ENCODE measurements at regions not wholly inside any gene's neighbourhood (a gene's known extent, or its start where the extent isn't known, plus 50 kb on each side); places are given as distances from the start of the nearest gene placed in this dataset.

DNA sequence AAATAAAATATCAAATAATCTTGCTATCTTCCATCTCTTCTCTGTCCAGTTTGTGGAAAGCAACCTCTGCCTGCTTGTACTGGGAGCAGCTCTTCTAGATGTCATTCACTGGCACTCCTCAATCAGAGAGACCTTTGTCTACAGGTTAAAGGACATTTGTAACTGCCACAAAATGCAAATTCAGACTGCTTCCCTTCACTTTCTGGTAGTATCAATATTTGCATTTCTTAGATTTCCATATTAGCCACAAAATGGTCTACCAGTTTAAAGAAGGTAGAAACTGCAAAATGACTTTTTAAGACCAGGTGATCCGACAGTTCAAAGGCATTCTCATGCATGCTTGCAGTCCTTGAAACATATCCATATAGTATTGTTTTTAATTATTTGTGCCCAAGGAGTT is 51.7 kb upstream of the RCN1 start:
- DNase-seq: no peak

DNA sequence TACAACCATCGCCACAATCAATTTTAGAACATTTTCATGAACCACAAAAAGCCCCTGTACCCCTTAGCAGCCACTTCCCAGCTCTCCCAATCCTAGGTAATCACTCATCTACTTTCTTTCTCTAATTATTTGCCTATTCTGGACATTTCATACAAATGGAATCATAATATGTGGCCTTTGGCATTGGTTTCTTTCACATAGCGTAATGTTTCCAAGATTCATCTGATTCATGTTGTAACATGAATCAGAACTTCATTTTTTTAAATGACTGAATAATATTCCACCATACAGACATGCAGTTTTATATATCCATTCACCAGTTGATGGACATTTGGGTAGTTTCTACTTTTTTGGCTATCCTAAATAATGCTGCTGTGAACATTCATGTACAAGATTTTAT is 56.2 kb upstream of the RCN1 start:
- DNase-seq: no peak

DNA sequence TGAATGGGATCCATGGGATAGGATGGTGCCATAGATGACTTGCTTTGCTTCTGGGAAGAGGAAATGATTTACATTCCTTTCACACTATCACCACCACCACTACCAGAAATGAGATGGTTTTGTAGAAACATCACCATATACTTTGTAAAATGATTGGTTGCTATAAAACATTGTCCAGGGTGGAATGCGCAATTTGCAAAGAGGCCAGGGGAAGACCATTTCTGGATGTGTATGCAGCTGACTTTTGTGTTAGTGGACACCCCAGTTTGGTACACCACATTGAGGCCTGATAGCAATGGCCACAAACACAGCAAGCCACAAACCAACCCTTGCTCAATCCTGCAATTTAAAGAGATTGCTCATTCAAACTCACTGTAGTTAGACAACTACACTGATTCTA is 56.7 kb upstream of the RCN1 start:
- DNase-seq: no peak

DNA sequence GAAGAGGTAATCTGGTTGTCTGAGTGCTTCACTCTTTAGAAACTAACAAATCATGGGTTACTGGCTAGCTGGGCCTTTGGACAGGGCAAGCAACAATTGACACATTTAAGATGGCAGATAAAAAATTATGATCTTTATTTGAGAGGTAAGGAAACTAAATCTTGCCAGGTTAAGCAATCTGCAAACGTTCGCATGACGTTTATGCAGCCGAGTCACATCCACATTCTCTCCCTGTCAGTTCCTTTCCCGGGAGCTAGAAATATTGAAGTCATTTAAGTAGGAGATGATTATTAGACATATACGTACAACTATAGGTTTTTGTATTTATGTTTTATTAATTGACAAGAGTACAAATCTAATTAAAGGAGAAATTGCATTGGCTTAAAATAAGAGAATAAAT is 57.4 kb upstream of the RCN1 start:
- DNase-seq: no peak

DNA sequence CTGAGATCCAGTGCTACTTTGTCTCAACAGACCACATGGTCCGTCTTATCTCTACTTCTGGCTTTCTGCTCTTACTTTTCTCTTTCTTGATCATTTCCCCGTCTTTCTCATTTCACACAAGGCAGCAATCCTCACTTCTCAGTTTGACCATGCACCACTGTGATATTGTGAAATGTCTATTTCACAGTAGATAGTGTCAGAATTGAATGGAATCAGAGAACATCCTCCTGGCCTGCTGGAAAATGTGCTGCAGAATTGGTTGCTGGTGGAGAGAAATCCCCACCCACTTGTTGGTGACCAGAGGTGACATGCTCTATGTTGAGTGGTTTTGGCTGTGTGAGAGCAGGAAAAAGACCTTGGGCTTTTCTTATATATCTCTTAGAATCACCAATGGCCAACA is 57.8 kb upstream of the RCN1 start:
- DNase-seq: no peak

DNA sequence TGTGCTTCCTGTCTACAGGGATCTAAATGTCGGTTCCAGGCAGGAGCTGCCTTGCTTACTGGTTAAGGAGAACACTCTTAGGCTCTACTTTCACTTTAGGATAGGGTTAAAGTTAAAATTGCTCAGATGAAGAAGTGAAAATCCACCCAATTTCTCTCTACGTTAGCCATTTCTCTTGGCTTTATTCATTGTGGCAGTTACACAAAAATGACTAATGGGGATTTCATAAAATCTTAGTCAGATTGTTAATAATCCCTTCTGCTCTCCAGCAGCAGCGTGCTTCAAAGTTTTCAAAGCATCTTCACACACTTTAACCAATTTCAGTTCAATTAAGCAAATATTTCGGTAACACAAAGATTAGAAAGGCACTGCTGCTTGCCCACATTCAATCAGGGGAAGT is 58.4 kb upstream of the RCN1 start:
- no peak for DNase-seq

DNA sequence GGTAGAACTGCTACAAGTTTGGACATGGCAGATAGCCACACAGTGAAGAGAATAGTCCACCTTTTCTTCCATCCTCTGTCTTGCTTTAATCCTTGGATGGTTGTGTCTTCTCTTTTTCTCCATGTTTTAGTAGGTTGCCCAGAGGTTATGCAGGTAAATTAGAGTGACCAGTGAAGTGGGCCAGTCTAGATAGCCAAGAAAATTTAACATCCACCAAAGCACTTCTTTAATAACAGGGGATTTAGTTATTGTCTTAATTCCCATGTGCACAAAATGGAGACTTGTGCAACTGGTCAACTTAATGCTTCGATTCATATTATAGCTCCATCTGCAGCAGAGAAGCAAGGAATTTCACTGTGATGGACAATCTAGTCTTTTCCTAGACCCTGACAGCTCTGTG is 58.8 kb upstream of the RCN1 start:
- no peak for DNase-seq

DNA sequence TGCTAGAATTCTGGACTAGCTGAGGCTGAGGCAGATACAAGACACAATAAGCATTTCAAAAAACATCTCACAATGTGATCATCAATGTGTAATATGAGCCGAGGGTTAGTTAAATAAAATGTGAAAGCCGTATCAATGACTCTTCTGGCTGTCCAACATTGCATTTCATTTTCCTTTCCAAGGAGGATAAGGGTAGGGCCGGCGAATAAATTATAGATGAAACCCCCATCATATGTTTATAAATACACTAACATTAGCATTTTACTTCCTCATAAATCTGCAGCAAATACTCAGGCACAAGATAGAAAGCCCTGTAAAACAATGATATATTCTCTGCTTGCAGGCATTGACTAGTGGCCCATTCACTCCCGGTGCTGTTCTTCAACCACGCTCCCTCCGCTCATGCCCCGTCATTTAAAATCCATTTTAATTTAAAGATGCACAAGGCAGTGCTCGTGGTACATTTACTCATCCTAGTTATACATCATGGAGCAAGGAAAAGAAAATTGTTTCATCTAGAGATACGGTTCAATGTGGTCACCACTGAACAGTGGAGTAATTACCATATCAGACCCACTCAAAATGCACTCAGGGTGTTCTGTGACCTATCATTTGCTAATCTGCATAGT is 59.9 kb upstream of the RCN1 start:
- DNase-seq: no peak

DNA sequence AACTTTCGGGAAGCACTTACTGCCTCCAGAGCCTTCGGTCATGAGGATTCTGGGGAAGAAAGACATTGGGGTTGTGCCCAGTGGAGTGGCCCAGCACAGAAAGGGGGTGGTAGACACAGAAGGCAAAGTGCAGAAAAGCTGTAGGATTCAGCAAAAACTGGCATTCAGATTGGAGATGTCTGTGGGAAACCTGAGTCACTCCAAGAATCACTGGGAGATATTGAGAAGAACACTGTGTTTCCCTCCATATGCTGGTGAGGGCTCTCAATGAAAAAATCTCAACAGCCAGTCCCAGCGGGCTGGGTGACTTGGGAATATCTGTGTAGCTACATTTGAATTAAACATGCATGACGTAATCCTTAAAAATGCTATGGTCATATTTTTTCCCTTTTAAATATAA is 61.2 kb upstream of the RCN1 start:
- DNase-seq: peak in 4 of 14 donors; percentile 2 to 61 (median 11)

DNA sequence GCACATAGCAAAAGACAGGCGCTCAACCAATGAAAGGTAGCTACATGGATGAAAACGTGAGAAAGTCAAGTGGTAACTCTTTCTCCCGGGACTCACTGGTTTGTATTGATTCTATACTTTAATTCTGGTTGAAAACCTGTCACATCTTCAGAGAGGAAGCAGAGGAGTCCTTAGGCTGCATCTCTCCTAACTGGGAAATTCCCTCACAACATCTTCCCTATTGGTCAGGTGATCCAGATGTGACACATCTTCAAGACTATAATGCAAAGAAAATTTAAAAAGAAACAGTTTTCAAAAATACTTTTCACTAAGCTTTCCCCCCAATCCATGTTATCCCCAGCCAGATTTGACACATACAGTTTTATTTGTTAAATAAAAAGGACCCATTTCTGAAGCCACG is 62.7 kb upstream of the RCN1 start:
- DNase-seq: no peak

DNA sequence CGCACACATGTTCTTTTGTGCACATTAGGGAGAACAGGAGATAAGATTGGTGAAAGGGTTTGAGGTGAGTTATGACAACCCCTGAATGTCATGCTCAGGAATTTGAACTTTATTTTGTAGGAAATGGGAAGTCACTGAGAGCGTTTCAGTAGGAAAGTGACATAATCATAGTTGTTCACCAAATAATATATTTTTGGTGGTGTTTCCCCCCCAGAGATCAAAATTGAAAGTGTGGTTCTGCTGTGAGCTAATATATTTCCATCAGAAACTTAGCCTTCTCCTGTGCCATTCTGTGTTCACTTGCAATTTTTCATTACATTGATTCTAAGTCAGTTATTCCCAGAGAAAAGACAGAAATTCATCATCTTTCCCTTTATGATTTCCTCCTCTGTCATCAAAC is 64.1 kb upstream of the RCN1 start:
- DNase-seq: no peak

DNA sequence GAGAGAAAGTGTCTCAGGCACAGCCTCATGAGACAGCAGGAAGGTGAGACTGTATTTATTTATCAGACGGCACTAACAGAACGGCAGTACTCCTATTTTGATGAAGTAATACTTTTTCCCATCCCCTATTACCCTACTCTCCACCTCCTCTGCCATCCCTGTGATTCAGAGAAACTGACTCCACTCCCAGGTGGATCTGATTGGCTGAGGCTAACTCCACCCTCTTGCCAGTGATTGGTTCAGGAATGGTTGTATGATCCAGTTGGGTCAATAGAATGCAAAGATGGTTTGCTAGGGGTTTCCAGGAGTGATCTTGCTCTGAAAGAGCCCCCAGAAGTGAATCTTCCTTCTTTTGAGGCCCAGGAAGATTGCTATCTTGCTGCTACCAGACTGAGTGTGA is 65.9 kb upstream of the RCN1 start:
- no peak for DNase-seq

DNA sequence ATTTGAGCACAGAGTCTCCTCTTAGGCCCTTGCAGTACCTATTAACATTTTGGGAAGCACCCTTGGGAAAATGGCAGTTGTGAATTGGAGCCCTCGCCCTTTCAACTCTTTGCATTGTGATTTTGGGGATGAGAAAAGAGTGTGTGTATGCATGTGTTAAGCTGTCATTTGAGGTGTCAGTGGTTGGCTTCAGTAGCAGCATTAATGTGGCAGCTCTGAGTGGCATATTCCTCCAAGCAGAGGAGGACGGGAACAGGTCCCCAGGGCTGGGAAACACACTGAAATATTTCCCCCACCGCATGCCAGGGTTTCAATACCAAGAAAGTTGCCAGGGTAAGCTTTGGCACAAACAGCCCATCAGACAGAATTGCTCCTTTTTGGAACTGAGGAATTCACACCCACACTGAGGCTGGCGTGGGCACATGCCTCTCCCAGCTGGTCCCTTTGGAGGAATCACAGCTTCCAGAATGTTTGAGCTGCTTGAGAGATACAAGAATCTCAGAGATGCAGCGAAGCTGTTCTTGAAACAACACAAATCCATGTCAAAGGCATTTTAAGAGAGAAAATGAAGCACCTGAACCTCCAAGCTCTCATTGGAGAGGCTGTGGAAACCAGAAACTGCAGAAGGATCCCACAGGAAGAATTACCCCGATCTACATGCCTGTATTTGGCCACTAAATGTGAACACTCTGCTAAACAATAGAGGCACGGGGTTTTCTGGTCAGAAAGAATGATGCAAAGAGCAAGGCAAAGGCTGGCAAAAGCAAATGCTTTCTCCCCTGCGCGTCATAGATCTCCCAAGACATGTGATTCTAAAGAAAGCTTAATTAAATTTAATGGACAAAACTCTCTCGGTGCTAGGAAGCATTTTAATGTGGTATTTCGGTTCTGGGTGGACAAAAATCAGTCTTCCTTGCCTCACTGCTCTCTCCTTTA is 67.2 kb upstream of the RCN1 start:
- DNase-seq: peak in 5 of 14 donors; percentile 13 to 77 (median 40)

DNA sequence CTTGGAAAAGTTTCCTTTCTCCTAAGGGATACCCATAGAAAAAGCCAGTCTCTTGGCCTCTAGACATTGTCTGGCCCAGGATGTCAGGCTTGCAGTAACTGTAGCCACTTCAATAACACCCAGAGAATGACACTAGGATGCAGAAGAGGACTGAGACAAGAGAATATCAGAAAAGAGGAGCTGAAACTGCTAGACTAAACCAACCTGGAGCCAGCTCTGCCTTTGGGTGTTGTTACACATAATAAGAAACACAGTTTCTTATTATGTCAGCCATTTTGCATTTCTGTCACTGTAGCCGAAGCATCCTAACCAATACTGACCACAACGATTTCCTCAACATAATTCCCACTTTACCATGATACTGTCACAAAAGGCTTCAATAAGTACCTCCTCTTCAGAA is 72.2 kb upstream of the RCN1 start:
- no peak for DNase-seq

DNA sequence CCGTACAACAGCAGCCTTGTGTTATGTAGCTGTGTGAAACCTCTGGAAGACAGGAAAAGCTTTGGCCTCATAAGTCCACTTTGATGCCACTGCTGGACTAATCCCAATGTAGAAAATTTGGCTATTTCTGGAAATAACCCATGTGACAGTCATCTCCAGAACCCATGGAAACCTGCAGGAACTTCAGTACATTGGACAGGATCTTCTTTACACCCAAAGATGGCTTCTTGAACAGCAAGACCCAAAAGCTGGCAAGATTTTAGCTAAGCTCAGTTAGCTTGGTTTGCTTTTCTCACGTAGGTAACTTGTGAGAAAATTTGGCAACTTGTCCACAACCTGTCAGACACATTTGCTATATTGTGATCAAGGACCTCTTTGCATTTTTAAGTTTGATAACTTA is 74.8 kb upstream of the RCN1 start:
- DNase-seq: no peak

DNA sequence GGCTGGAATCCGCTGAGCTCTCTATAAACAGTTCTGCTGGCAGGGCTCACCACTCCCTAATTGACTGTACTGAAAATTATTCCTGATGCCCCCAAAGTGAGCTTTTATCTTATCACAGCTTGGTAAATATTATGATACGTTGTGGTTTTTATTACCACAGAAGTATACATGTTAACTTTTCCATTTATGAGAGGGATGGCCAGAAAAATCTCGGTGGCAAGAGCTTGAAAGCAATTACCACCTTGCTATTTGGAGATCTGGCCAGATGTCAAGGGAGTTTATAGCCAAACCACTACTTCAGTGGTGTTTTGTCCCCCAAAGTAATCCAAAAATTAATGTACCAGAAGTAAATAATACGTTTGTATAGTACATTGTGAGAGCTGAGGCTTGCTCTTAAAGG is 75.4 kb upstream of the RCN1 start:
- DNase-seq: no peak

DNA sequence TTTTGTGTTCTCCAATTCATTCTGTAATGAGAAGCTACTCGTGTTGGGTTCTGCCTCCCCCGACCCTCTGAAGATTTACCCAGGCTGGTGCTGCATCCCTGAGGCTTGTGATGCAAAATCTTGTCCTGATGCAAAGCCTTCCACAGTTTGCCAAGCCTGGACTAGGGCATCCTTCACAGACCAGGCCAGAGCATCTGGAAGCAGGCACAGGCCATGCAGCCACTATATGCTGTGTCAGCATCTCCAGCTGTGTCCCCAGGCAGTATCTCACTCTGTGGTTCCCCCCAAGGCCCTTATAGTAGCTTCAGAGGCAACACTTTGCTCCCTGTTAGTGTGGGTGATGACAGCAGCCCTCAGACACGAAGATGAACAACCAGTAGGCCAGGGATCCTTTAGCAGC is 77.3 kb upstream of the RCN1 start:
- no peak for DNase-seq

DNA sequence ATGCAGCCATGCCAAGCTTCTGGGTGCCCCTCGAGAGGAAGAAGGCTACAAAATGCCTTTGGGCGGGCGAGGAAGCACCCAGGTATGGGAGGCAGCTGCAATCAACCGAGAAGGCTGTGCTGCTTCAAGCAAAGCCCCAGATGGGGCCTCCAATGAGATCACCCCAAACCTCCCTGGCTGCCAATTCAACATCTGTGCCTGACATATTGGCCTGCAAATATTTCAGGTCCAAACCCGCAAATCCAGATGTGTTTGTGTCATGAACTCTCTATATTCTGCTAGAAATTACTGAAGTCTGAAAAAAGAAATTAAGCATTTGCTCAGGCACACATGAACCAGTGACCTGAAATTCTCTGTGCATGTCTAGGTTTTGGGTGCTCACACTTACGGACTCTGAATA is 78.8 kb upstream of the RCN1 start:
- no peak for DNase-seq

DNA sequence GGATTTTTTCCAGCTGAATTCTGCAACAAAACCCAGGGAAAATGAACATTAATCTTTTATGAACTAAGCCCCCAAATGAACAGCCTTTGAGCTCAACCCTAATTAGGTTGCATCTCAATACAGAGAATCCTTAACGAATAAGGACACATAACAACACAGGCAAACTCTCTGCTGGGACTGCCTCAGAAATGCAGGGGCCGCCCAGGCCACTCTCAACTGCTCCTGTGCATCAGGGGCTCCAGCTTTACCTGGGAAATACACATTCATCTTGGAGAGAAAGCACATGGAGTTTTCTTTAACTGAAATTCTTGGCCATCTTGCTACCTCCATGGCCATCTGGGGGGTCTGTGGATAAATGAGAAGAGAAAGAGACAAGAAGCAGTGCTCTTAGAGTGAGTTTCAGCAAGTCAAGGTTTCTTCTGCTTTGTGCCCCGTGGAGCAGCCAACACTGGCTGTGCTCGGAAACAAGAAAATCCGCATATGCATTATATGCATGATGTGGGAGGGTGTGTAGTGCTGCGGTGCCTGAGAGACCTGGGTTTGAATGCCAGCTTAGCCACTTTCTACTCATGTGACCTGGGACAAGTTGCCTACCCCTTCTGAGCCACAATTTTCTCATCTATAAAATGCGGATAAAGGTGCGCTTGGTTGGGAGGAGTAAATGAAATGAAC is 81.9 kb upstream of the RCN1 start:
- no peak for DNase-seq

DNA sequence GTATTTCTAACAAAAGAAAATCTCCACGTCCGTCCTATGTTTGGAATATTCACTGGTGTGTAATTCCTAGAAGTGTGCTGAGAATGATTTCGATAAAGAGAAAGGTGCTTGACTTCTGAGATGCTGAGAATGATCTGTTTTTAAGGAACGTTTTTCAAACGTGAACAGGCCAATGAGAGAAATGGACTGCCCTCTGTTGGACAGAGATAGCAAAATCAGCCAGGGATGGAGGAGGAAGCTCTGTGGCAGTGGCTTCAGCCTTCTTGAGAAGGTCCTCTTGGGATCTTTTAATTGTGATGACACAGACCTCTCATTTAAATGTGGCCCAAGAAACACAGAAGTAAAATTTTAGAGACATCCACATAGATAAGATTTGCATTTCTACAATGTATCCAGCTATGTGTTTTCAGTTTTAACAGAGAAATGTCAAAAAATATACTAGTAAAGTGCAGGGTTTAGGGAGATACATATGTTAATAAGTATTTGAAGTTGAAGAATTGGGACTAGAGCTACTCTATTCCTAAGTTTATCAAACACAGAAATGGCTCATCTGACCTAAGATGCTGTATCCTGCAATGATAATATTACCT is 84.0 kb upstream of the RCN1 start:
- peak in 1 of 14 donors; percentile 71 for DNase-seq

DNA sequence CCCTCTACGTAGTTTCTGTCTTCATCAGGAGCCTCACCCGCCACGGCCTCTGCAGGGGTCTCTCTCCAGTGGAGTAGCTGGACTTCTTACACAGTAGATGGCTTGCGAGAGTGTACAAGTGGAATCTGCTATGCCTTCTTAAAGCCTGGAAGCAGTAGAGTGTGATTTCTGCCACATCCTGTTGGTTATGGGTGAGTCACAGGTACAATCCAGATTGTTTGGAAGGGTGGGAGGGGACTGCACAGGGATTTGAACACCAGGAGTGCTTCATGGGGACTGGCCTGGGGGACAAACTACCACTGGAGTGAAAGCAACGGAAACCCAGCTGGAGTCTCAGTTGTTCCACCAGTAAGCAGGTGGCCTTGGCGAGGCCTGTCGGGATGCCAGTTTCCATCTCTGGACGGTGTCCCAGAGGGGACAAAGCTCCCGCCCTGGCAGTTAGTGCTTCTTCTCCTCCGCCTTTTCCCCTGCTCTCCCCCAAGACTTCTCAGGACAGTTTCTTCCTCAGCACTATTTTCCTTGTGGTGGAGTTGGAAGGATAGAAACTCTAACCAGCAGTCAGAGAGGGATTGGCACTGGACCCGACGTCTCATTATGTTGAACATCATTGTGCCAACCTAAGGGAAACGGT is 85.0 kb upstream of the RCN1 start:
- DNase-seq: peak in 2 of 14 donors; percentile 15 to 69

DNA sequence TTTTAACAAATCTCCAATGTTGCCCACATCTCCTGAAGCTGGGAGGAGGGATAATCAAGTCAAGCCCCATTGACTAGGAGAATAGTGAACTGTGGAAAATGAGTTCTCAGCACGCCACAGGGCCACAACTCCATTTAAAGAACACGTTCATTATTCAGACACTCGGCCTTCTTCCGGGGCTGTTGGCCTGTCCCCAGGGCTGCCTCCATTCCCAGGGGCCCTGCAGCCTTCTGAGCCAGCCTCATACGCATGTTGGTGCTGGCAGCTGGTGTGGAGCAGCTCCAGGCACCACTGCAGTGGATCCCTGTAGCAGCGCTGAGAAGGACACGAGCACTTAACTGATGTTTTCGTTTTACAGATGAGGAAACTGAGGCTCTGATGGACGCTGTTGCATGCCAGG is 87.5 kb upstream of the RCN1 start:
- no peak for DNase-seq

DNA sequence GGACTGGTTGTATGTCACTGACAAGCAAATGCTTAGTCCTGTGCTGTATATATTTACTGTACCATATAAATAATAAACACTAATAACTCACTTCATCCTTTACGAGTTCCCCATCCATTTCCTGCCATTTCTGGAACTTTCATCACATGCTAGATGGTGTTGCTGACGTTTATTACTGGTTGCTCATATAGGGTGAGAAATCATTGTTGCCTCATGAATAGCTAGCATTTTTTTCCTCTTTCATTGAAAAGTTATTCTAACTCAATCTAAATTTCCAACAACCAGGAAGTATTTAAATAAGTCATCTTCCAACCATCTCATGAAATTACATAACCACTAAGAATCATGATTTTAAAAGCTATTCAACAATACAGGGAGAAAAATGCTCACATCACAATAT is 88.6 kb upstream of the RCN1 start:
- DNase-seq: no peak
